Kasumi-1 (cell line): ENCODE measurements at regions not wholly inside any gene's neighbourhood (a gene's known extent, or its start where the extent isn't known, plus 50 kb on each side); places are given as distances from the start of the nearest gene placed in this dataset.
"Not testable (repeated sequence)": the region's sequence is repeated elsewhere in the genome, so short reads cannot be mapped to it uniquely, and the experiment has no call there.

Source experiments
- DNase-seq, 2 experiments: peaks; one replicate each; lab custom pipeline; 2025; lab: John Stamatoyannopoulos, UW

GRCh38 chr12:22810036-22810435 is 185.1 kb downstream of the ETNK1 start:
- no peak for DNase-seq

GRCh38 chr12:22812531-22812930 is 187.6 kb downstream of the ETNK1 start:
- DNase-seq: no peak

- DNase-seq: no peak
Measured at GRCh38 chr12:22821985-22822384, 197.0 kb downstream of the ETNK1 start.

GRCh38 chr12:22826026-22826425 is 201.1 kb downstream of the ETNK1 start:
- no peak for DNase-seq

- DNase-seq: not testable (repeated sequence)
Measured at GRCh38 chr12:22826446-22826981, 201.5 kb downstream of the ETNK1 start.

- no peak for DNase-seq
Measured at GRCh38 chr12:22828066-22828465, 203.1 kb downstream of the ETNK1 start.

- DNase-seq: no peak
Measured at GRCh38 chr12:22835431-22835830, 210.5 kb downstream of the ETNK1 start.

- DNase-seq: no peak
Measured at GRCh38 chr12:22850185-22850584, 225.2 kb downstream of the ETNK1 start.

GRCh38 chr12:22851532-22851931 is 226.6 kb downstream of the ETNK1 start:
- DNase-seq: no peak

- DNase-seq: no peak
Measured at GRCh38 chr12:22855456-22855855, 230.5 kb downstream of the ETNK1 start.

GRCh38 chr12:22856178-22856577 is 231.2 kb downstream of the ETNK1 start:
- peak; percentile 46 to 63 for DNase-seq

GRCh38 chr12:22858849-22859570 is 234.0 kb downstream of the ETNK1 start:
- no peak for DNase-seq

GRCh38 chr12:22860926-22861325 is 236.0 kb downstream of the ETNK1 start:
- no peak for DNase-seq

GRCh38 chr12:22865822-22866221 is 240.9 kb downstream of the ETNK1 start:
- DNase-seq: no peak

GRCh38 chr12:22866406-22866805 is 241.4 kb downstream of the ETNK1 start:
- DNase-seq: no peak

- no peak for DNase-seq
Measured at GRCh38 chr12:22874151-22874550, 249.2 kb downstream of the ETNK1 start.

GRCh38 chr12:22876262-22876661 is 251.3 kb downstream of the ETNK1 start:
- no peak for DNase-seq

GRCh38 chr12:22879203-22879602 is 254.2 kb downstream of the ETNK1 start:
- no peak for DNase-seq

GRCh38 chr12:22880331-22880730 is 255.4 kb downstream of the ETNK1 start:
- DNase-seq: no peak

- no peak for DNase-seq
Measured at GRCh38 chr12:22880807-22881206, 255.8 kb downstream of the ETNK1 start.

- no peak for DNase-seq
Measured at GRCh38 chr12:22881878-22882385, 257.0 kb downstream of the ETNK1 start.

GRCh38 chr12:22882559-22882958 is 257.6 kb downstream of the ETNK1 start:
- DNase-seq: no peak

GRCh38 chr12:22893878-22894277 is 268.9 kb downstream of the ETNK1 start:
- no peak for DNase-seq

- DNase-seq: no peak
Measured at GRCh38 chr12:22899184-22899583, 274.2 kb downstream of the ETNK1 start.
